IPS-15b (cell line): ENCODE measurements at regions not wholly inside any gene's neighbourhood (a gene's known extent, or its start where the extent isn't known, plus 50 kb on each side); places are given as distances from the start of the nearest gene placed in this dataset.
"Not testable (repeated sequence)": the region's sequence is repeated elsewhere in the genome, so short reads cannot be mapped to it uniquely, and the experiment has no call there.

Experiments
- H3K27me3 ChIP-seq: one replicate; pipeline ENCODE4 v1.6.1; 2013; ENCODE audit warnings: low read length; ENCODE audit not compliant: control insufficient read depth, insufficient read depth
- H3K36me3 ChIP-seq: one replicate; pipeline ENCODE4 v1.6.1; 2013; ENCODE audit warnings: low read length; ENCODE audit not compliant: control insufficient read depth, insufficient read depth
- H3K4me1 ChIP-seq: one replicate; pipeline ENCODE4 v1.6.1; 2013; ENCODE audit warnings: mild to moderate bottlenecking, low read length; ENCODE audit not compliant: control insufficient read depth, insufficient read depth
- H3K4me3 ChIP-seq: one replicate; pipeline ENCODE4 v1.5.1; 2013; ENCODE audit warnings: low read depth, low read length
- H3K9ac ChIP-seq: one replicate; pipeline ENCODE4 v1.6.1; 2013; ENCODE audit warnings: low read depth, mild to moderate bottlenecking, low read length
- H3K9me3 ChIP-seq: one replicate; pipeline ENCODE4 v1.6.1; 2013; ENCODE audit warnings: mild to moderate bottlenecking, low read length; ENCODE audit not compliant: control insufficient read depth, insufficient read depth

- H3K4me1 ChIP-seq: peaks cover 3% of the 10 kb centered on the region
- no peak overlapping the region for H3K4me3 ChIP-seq
- no peaks in the 10 kb centered on the region for H3K9me3 ChIP-seq
- no peaks in the 10 kb centered on the region for H3K36me3 ChIP-seq
- H3K9ac ChIP-seq: no peak overlapping the region
- no peaks in the 10 kb centered on the region for H3K27me3 ChIP-seq
Measured at GRCh38 chr7:53596230-53596629, 560.8 kb downstream of the POM121L12 start.

- no peaks in the 10 kb centered on the region for H3K9me3 ChIP-seq
- H3K27me3 ChIP-seq: no peaks in the 10 kb centered on the region
- H3K36me3 ChIP-seq: no peaks in the 10 kb centered on the region
- H3K4me3 ChIP-seq: no peak overlapping the region
- no peak overlapping the region for H3K9ac ChIP-seq
- H3K4me1 ChIP-seq: peaks cover 3% of the 10 kb centered on the region
Measured at GRCh38 chr7:53600296-53600695, 564.9 kb downstream of the POM121L12 start.

- Histone ChIP-seq H3K9ac (no peak overlapping the region), H3K36me3 (no peaks in the 10 kb centered on the region), H3K4me3 (no peak overlapping the region), H3K27me3 (no peaks in the 10 kb centered on the region), H3K4me1 (no peaks in the 10 kb centered on the region), H3K9me3 (no peaks in the 10 kb centered on the region)
Measured at GRCh38 chr7:53602817-53603418, 567.5 kb downstream of the POM121L12 start.

- Histone ChIP-seq H3K9ac (no peak overlapping the region), H3K4me3 (no peak overlapping the region), H3K27me3 (no peaks in the 10 kb centered on the region), H3K4me1 (no peaks in the 10 kb centered on the region), H3K9me3 (no peaks in the 10 kb centered on the region), H3K36me3 (no peaks in the 10 kb centered on the region)
Measured at GRCh38 chr7:53603461-53603860, 568.0 kb downstream of the POM121L12 start.

- Histone ChIP-seq H3K27me3 (no peaks in the 10 kb centered on the region), H3K36me3 (no peaks in the 10 kb centered on the region)
Measured at GRCh38 chr7:53604201-53604600, 568.8 kb downstream of the POM121L12 start.

GRCh38 chr7:53607961-53608360, 572.5 kb downstream of the POM121L12 start:
- no peaks in the 10 kb centered on the region for H3K9me3 ChIP-seq
- H3K9ac ChIP-seq: no peak overlapping the region
- no peaks in the 10 kb centered on the region for H3K36me3 ChIP-seq
- H3K4me1 ChIP-seq: no peaks in the 10 kb centered on the region
- H3K27me3 ChIP-seq: no peaks in the 10 kb centered on the region
- H3K4me3 ChIP-seq: no peak overlapping the region

More at GRCh38 chr7:53604201-53604600, 568.8 kb downstream of the POM121L12 start:
- no peak overlapping the region for H3K9ac ChIP-seq
- H3K4me3 ChIP-seq: no peak overlapping the region
- no peaks in the 10 kb centered on the region for H3K4me1 ChIP-seq
- no peaks in the 10 kb centered on the region for H3K9me3 ChIP-seq

- H3K9me3 ChIP-seq: no peaks in the 10 kb centered on the region
- H3K27me3 ChIP-seq: no peaks in the 10 kb centered on the region
- H3K36me3 ChIP-seq: no peaks in the 10 kb centered on the region
- H3K9ac ChIP-seq: no peak overlapping the region
- H3K4me1 ChIP-seq: no peaks in the 10 kb centered on the region
- no peak overlapping the region for H3K4me3 ChIP-seq
Measured at GRCh38 chr7:53609185-53609584, 573.8 kb downstream of the POM121L12 start.

- no peaks in the 10 kb centered on the region for H3K9me3 ChIP-seq
Measured at GRCh38 chr7:53611043-53611442, 575.6 kb downstream of the POM121L12 start.

GRCh38 chr7:53624356-53624755, 588.9 kb downstream of the POM121L12 start:
- no peaks in the 10 kb centered on the region for H3K27me3 ChIP-seq
- no peaks in the 10 kb centered on the region for H3K9me3 ChIP-seq
- no peaks in the 10 kb centered on the region for H3K36me3 ChIP-seq
- no peaks in the 10 kb centered on the region for H3K4me1 ChIP-seq
- no peak overlapping the region for H3K9ac ChIP-seq
- no peak overlapping the region for H3K4me3 ChIP-seq

More at GRCh38 chr7:53611043-53611442, 575.6 kb downstream of the POM121L12 start:
- H3K36me3 ChIP-seq: no peaks in the 10 kb centered on the region
- no peak overlapping the region for H3K4me3 ChIP-seq
- H3K4me1 ChIP-seq: no peaks in the 10 kb centered on the region
- H3K9ac ChIP-seq: no peak overlapping the region
- H3K27me3 ChIP-seq: no peaks in the 10 kb centered on the region

- no peaks in the 10 kb centered on the region for H3K4me1 ChIP-seq
- H3K9ac ChIP-seq: no peak overlapping the region
- no peaks in the 10 kb centered on the region for H3K27me3 ChIP-seq
- no peak overlapping the region for H3K4me3 ChIP-seq
- H3K9me3 ChIP-seq: no peaks in the 10 kb centered on the region
- no peaks in the 10 kb centered on the region for H3K36me3 ChIP-seq
Measured at GRCh38 chr7:53628775-53629174, 593.3 kb downstream of the POM121L12 start.

GRCh38 chr7:53635251-53635650, 599.8 kb downstream of the POM121L12 start:
- not testable (repeated sequence) for H3K36me3 ChIP-seq, H3K4me1 ChIP-seq, H3K9me3 ChIP-seq, H3K9ac ChIP-seq, H3K4me3 ChIP-seq, H3K27me3 ChIP-seq

- H3K9me3 ChIP-seq: peaks cover 2% of the 10 kb centered on the region
- H3K4me1 ChIP-seq: peaks cover 5% of the 10 kb centered on the region
- H3K27me3 ChIP-seq: no peaks in the 10 kb centered on the region
- H3K4me3 ChIP-seq: no peak overlapping the region
- H3K36me3 ChIP-seq: no peaks in the 10 kb centered on the region
- no peak overlapping the region for H3K9ac ChIP-seq
Measured at GRCh38 chr7:53638517-53638916, 603.1 kb downstream of the POM121L12 start.
